ENCODE measurements at regions not wholly inside any gene's neighbourhood (a gene's known extent, or its start where the extent isn't known, plus 50 kb on each side); places are given as distances from the start of the nearest gene placed in this dataset.

GRCh38 chrX:44470816-44471215, 71.8 kb downstream of the FUNDC1 start:
- no peak for DNase-seq

DNA sequence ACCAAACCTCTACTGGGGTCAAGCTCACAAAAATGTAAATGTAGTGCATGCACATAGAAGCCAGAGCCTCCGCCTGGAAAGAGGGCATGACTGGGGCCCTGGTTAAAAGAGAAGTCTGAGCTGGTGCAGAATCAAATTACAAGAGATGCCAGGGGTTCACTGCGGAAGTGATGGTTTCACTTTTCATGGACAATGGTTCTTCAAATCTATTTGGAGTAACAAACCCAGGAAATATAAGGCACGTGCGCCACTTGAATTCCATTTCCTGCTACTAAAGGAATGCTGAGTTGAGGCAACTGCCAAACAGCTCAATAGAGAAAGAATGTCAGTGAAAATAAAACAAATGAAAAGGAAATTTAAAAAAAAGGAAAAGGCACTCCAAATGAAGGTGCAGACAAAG, 79.8 kb downstream of the FUNDC1 start:
- peak; percentile 29 to 48 (median 41) for DNase-seq

DNA sequence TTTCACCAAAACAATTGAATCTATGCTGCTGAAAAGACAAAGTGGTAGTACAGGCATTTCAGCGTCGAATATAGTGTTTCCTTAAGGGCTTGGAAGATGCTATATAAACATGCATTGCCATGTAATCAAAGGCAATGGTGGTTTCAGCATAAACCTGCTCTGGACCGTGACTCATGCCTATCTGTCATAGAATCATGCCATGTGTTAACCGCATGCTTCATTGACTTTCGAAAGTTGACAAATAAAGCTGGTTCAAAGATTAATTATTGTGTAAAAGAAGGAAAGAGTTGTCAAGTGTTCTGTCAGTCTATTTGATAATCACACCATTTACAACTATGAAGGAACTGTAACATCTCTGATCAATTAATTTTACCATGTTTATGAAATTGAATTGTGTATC, 83.2 kb downstream of the FUNDC1 start:
- no peak for DNase-seq

GRCh38 chrX:44456685-44457084, 86.0 kb downstream of the FUNDC1 start:
- no peak for DNase-seq

DNA sequence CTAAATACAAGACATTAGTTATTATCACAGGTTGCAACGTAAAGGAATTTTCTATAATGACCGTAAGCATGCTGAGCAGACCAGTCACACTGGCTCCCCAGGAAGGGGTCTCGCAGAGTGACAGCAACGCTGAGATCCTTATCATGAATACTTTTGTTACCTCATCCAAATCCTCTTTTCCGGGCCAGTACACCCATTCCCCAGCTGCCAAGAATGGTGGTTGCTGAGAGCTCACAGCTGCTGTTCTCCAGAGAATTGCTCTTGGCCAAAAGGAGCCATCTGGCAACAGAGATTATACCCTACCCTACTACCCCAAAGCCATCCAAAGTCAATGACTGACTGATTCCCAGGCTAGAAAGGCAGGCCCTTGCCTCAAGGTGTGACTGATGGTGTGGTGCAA, 91.6 kb downstream of the FUNDC1 start:
- no peak for DNase-seq

GRCh38 chrX:44447214-44447613, 95.4 kb downstream of the FUNDC1 start:
- no peak for DNase-seq

- DNase-seq = no peak
Measured at GRCh38 chrX:44440006-44440405, 96.5 kb upstream of the EFHC2 start.

DNA sequence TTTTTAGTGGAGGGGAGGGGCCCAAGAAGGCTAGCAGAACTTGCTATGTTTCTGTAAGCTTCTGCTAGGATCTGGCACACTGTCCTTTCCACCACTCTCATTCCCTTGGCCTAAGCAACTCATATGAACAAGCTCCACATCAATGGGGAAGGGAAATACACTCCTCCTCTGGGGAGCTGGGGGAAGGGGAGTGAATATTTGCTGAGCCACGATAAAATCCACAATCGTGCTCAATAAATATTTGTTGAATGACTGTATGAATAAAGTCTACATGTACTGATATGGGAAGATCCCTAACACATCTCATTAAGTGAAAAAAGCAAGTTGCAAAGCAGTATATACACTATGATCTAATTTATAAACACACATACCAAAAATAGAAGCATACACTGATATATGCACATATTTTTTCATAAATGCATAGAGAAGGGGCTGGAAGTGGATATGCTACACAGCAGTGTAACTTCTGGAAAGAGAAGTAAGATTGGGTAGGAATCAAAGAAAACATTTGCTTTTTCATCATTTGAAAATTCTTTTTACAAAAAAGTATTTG, 95.8 kb upstream of the EFHC2 start:
- DNase-seq = no peak

GRCh38 chrX:44435047-44435446, 91.6 kb upstream of the EFHC2 start:
- DNase-seq = no peak

GRCh38 chrX:44433556-44433955, 90.1 kb upstream of the EFHC2 start:
- no peak for DNase-seq

GRCh38 chrX:44432641-44433040, 89.2 kb upstream of the EFHC2 start:
- peak in 2 of 3 donors; percentile 5 to 46 for DNase-seq

DNA sequence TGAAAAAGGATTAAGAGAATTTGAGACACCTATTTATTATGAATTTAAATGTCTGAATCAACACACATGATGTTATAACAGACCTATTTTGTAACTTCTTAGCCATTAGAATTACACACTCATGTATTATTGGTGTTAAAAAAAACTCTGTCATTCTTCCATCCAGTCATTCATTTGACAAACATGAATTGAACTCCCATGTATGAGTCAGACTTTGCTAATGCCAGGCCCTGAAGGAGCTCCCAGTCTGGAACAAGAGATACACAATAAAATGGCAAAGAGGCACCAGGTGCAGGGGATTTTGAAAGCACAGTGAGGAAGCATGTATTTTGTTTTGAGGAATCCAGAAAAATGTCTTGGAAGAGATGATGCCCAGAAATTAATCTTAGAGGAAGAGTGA, 87.7 kb upstream of the EFHC2 start:
- DNase-seq = peak; percentile 1 to 41 (median 39)

- DNase-seq = no peak
Measured at GRCh38 chrX:44428989-44429627, 85.6 kb upstream of the EFHC2 start.

DNA sequence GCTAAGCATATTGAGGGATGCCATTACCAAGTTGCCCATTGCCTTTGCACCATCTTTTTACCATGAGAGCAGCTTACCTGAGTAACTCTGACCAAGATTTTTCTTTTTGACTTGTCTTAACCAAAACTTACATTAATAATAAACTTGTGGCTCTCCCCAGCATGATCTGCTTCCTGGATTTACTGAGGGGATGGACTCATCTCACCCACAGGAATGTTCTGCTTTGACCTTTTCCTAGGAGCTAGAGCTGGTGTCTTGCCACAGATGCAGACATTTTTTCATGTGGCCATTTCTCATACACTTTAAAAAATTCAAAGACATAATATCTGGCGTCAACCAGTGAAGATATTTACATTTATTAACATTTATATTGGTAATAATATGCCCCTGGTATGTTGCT, 79.2 kb upstream of the EFHC2 start:
- DNase-seq = no peak

GRCh38 chrX:44415639-44416386, 72.3 kb upstream of the EFHC2 start:
- DNase-seq = no peak

GRCh38 chrX:44401151-44401550, 57.7 kb upstream of the EFHC2 start:
- peak; percentile 22 to 52 (median 42) for DNase-seq

GRCh38 chrX:44400588-44400987, 57.1 kb upstream of the EFHC2 start:
- DNase-seq = peak; percentile 82 to 89 (median 86)

DNA sequence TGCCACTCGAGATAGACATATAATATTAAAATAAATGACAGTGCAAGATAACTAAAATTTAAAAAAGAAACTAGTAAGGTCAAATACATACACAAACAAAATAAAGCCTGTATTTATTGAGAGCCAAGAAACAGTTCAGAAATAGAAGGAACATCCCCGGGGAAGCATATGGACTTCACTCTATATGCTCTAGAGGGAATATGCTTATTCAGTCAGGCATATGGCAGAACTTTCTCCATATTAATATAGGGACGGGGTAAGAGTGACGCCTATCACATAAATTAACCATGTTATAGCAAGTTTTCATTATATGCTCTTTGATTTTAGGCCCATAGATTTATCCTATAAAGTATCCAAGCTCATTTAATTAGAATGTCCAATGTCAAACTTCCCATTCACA, 56.7 kb upstream of the EFHC2 start:
- DNase-seq = no peak

All from suppressor macrophage treated with lipopolysaccharide for 1 hour (primary cell).